AG04449 (cell line): ENCODE measurements at regions not wholly inside any gene's neighbourhood (a gene's known extent, or its start where the extent isn't known, plus 50 kb on each side); places are given as distances from the start of the nearest gene placed in this dataset.

ENCODE experiments used
- CTCF ChIA-PET: fragments of 350-600 bp; formaldehyde crosslinking; extraction: SDS; loops from one replicate; lab custom pipeline; 2021; ENCODE audit warnings: antibody characterized with exemption; lab: Yijun Ruan, JAX
- POLR2A ChIA-PET: fragments of 400-600, 350-600 bp; formaldehyde crosslinking; extraction: SDS; loops from one replicate; lab custom pipeline; 2020; ENCODE audit warnings: antibody characterized with exemption, inconsistent platforms; lab: Yijun Ruan, JAX
- DNase-seq: peaks from one replicate; pipeline ENCODE4 v3.0.0-alpha.2; 2010; ENCODE audit warnings: low read depth, low spot score
- H3K4me3 ChIP-seq: 2 replicates; pipeline ENCODE4 v1.5.1; 2011; ENCODE audit warnings: low read depth, mild to moderate bottlenecking, control low read depth, low read length
- TF ChIP-seq, protein P1 (sequence below): IDR thresholded peaks from one replicate; pipeline ENCODE4 v1.5.1; 2011; ENCODE audit warnings: mild to moderate bottlenecking, moderate library complexity, low read length, control low read depth, inconsistent platforms; ENCODE audit not compliant: insufficient read depth; ENCODE audit errors: missing control alignments

GRCh38 chr3:59472541-59472940 is 422.7 kb upstream of the CFAP20DC start:
- TF ChIP-seq, protein P1, sequence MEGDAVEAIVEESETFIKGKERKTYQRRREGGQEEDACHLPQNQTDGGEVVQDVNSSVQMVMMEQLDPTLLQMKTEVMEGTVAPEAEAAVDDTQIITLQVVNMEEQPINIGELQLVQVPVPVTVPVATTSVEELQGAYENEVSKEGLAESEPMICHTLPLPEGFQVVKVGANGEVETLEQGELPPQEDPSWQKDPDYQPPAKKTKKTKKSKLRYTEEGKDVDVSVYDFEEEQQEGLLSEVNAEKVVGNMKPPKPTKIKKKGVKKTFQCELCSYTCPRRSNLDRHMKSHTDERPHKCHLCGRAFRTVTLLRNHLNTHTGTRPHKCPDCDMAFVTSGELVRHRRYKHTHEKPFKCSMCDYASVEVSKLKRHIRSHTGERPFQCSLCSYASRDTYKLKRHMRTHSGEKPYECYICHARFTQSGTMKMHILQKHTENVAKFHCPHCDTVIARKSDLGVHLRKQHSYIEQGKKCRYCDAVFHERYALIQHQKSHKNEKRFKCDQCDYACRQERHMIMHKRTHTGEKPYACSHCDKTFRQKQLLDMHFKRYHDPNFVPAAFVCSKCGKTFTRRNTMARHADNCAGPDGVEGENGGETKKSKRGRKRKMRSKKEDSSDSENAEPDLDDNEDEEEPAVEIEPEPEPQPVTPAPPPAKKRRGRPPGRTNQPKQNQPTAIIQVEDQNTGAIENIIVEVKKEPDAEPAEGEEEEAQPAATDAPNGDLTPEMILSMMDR = no peak
- H3K4me3 ChIP-seq = no peak overlapping the region
- no peak for DNase-seq
- ChIA-PET POLR2A (no interaction called here), CTCF (no interaction called here)

DNA sequence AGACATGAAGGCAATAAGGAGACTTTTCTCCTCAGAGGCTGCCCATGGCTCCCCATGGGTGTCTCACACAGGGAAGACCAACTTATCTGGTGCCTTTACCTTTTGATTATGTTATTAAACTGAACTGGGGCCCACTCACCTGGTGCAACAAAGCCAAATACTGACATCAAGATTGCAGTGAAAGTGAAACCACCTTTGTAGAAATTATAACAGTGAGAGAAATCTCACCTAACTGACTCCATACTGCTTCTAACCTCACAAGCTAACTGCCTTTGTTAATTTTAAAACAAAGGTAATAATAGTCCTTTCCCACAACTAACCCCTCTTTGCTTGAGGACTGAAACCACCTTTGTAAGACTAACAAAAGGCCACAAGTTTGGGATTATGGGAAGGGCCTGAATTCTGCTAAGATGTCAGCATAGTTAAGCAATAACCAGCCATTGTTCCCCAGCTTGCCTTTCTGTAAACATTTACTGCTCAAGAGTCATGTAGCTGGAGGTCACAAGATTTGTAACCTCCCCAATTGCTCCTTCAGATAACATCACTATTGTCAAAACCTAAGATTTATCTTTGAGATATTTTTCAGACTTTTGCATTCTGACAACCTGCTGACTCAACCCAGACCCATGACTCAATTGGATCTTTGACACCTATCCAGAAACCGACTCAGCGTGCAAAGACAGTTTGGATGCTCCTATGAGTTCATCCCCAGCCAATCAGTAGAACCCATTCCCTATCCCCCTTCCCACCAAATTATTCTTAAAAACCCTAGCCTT is 420.3 kb upstream of the CFAP20DC start:
- ChIA-PET POLR2A (no interaction called here), CTCF (interaction anchor here (0.7 to 1.2 kb wide), 2 partner anchors 21 to 646 kb away, joined by 3 read pairs; no protein-coding TSS in a partner anchor)
- no peak overlapping the region for H3K4me3 ChIP-seq
- TF ChIP-seq, protein P1 = no peak
- no peak for DNase-seq

DNA sequence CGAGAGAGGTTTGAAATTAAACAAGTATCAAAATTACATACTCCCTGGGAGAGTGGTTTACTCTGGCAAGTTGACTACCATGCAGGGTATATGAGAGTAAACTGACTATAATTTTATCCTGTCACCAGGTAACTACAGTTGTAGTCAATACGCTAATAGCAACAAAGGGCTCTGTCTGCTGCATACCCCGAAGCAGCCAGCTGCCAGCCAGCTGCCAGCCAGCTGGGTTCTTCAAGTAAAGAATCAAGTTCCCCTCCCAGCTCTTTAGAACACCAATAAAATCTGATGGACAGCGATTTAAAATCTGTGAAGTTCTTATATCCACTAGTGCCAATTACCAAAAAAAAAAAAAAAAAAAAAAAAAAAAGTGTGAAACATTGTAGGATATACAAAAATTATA is 417.7 kb upstream of the CFAP20DC start:
- ChIA-PET POLR2A (no interaction called here), CTCF (no interaction called here)
- no peak for DNase-seq
- H3K4me3 ChIP-seq = no peak overlapping the region
- TF ChIP-seq, protein P1 = no peak

- H3K4me3 ChIP-seq = no peak overlapping the region
- TF ChIP-seq, protein P1 = no peak
- CTCF ChIA-PET = interaction anchor here (1.1 kb wide), 1 partner anchor 8 kb away, joined by 5 read pairs; no protein-coding TSS in a partner anchor
- no peak for DNase-seq
- POLR2A ChIA-PET = no interaction called here
These were observed 414.4 kb upstream of the CFAP20DC start for GRCh38 chr3:59464187-59464586.

DNA sequence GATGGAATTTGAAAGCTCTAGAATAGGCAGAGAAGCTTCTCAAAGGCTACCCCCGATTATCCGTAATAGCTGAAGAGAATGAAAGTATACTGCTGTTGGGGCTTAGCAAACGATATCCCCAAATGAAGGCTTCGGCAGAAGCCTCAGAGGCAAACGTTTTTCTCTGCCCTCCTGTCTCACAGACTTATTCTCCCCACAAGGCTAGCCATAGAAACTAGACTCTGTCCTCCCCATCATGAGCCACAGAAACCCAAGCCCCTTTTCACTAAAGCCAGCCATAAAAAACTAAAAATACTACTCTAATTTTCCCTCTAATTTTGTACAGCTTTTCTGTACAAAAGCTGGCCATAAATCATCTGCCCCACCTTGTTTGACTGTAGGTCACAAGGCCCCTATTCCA is 413.4 kb upstream of the CFAP20DC start:
- no peak for DNase-seq
- CTCF ChIA-PET = no interaction called here
- no peak overlapping the region for H3K4me3 ChIP-seq
- TF ChIP-seq, protein P1 = no peak
- POLR2A ChIA-PET = no interaction called here

GRCh38 chr3:59460068-59460467 is 410.2 kb upstream of the CFAP20DC start:
- TF ChIP-seq, protein P1 = no peak
- CTCF ChIA-PET = no interaction called here
- DNase-seq = no peak
- POLR2A ChIA-PET = no interaction called here
- no peak overlapping the region for H3K4me3 ChIP-seq
